Choroid plexus epithelial cell (primary cell): ENCODE measurements at regions not wholly inside any gene's neighbourhood (a gene's known extent, or its start where the extent isn't known, plus 50 kb on each side); places are given as distances from the start of the nearest gene placed in this dataset.

Experiments used
- DNase-seq: peaks from one replicate; pipeline ENCODE4 v3.0.0-alpha.2; 2010; ENCODE audit warnings: low read depth
- H3K4me3 ChIP-seq: 2 replicates; pipeline ENCODE4 v1.5.1; 2011; ENCODE audit warnings: low read depth, mild to moderate bottlenecking, control low read depth, low read length, moderate library complexity
- TF ChIP-seq, protein P1 (sequence below): conservative IDR thresholded peaks from 2 replicates; pipeline ENCODE4 v1.5.1; 2011; ENCODE audit warnings: low read depth, mild to moderate bottlenecking, control low read depth, inconsistent platforms, low read length, moderate library complexity

- peak; percentile 96 for DNase-seq
These were observed 52.7 kb upstream of the ERCC6L2 start for GRCh38 chr9:95822583-95823431.

DNA sequence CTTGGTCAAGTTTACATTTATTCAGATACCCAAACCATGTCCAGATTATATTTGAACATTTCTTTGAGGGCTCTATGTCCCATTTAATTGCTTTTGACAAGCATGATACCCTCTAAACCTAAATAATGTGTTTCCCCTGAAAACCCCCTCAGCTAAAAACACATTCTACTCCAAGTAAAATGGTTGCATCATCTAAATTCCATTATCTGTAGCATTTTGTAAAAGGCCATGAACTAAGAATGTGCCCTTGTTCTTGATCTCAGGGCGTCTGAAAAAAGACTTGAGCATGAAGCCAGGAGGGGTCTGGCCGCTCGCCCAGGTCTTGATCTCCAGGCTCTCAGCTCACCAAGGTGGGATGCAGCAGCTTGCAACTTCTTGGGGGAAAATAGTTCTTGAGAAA, 53.5 kb upstream of the ERCC6L2 start:
- DNase-seq, result peak; percentile 48
- TF ChIP-seq, protein P1, sequence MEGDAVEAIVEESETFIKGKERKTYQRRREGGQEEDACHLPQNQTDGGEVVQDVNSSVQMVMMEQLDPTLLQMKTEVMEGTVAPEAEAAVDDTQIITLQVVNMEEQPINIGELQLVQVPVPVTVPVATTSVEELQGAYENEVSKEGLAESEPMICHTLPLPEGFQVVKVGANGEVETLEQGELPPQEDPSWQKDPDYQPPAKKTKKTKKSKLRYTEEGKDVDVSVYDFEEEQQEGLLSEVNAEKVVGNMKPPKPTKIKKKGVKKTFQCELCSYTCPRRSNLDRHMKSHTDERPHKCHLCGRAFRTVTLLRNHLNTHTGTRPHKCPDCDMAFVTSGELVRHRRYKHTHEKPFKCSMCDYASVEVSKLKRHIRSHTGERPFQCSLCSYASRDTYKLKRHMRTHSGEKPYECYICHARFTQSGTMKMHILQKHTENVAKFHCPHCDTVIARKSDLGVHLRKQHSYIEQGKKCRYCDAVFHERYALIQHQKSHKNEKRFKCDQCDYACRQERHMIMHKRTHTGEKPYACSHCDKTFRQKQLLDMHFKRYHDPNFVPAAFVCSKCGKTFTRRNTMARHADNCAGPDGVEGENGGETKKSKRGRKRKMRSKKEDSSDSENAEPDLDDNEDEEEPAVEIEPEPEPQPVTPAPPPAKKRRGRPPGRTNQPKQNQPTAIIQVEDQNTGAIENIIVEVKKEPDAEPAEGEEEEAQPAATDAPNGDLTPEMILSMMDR, result no peak
- H3K4me3 ChIP-seq, result no peak overlapping the region

More at GRCh38 chr9:95822583-95823431, 52.7 kb upstream of the ERCC6L2 start:
- no peak overlapping the region for H3K4me3 ChIP-seq
- TF ChIP-seq, protein P1, result no peak

DNA sequence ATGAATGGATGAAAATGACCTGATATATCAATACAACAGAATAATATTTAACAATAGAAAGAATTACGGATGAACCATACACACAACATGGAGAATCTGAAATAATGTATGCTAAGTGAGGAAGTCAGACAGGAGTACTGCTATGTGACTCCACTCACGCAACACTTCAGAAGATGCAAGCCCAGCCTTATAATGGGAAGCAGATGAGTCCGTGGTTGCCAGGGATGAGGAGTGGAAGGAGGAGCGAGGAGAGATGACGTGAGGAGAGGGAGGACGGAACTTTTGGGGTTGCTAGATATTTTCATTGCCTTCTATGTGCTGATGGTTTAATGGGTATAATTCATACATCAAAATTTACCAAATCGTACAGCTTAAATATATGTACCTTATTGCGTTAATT, 55.4 kb upstream of the ERCC6L2 start:
- TF ChIP-seq, protein P1, result no peak
- H3K4me3 ChIP-seq, result no peak overlapping the region
- no peak for DNase-seq

GRCh38 chr9:95819636-95820035, 55.9 kb upstream of the ERCC6L2 start:
- H3K4me3 ChIP-seq, result no peak overlapping the region
- TF ChIP-seq, protein P1, result no peak
- DNase-seq, result no peak

DNA sequence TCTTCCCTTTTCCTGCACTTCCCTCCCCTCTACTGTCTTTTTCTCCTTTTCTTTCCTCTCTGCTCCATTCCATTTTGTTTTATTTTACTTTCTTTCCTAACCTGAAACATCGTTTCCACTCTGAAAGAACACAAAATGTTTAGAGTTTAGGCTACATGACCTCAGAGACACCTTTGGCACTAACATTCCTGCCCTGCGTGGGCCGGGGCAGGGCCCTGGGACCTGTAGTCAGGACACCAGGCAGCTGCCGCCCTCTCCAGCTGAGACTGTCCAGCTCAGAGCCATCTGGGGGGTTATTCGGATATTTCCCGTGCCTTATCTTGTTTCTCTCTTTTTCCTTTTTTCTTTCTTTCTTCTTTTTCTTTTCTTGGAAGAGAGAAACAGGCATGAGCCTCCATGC, 58.3 kb upstream of the ERCC6L2 start:
- TF ChIP-seq, protein P1, result no peak
- H3K4me3 ChIP-seq, result no peak overlapping the region
- DNase-seq, result no peak

GRCh38 chr9:95816716-95817115, 58.8 kb upstream of the ERCC6L2 start:
- DNase-seq, result no peak
- TF ChIP-seq, protein P1, result no peak
- no peak overlapping the region for H3K4me3 ChIP-seq

DNA sequence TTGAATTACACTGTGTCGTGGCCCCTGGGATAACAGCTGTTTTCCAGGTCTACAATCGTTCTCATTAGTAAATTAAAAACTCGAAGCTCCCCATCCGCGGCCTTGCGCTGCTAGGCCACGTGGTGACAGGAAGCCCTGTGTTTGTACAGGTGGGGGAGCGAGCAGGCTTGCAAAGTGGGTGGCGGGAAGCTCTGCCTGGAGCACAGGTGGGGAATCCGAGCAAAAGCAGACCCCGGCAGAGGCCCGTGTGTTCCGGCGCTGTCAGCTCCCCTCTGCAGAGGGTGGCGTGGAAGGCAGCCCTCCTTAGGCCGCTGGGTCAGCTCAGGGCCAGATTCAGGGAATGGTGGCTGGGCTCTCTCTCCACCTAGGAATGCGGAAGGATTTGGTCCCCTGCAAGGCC, 59.5 kb upstream of the ERCC6L2 start:
- TF ChIP-seq, protein P1, result no peak
- no peak for DNase-seq
- no peak overlapping the region for H3K4me3 ChIP-seq
